HepG2 (cell line): ENCODE measurements at regions not wholly inside any gene's neighbourhood (a gene's known extent, or its start where the extent isn't known, plus 50 kb on each side); places are given as distances from the start of the nearest gene placed in this dataset.

Experiments
- FOSL2 ChIP-seq: sonication (generic); formaldehyde crosslinking; IDR thresholded peaks from 2 replicates; pipeline ENCODE4 v1.4.0; 2020; ENCODE audit warnings: missing genetic modification reagents
- FOXP1 ChIP-seq, 2 experiments: fragments of 450-650 bp in 1 of 2; IDR thresholded peaks; 2 replicates each; pipeline ENCODE4 v1.6.1; 2017 to 2018; ENCODE audit warnings: antibody characterized with exemption in 1 of 2
- MAFF ChIP-seq: IDR thresholded peaks from 2 replicates; pipeline ENCODE4 v1.6.1; 2011; ENCODE audit warnings: low read depth, low read length, improper control_type of control experiment
- RARA ChIP-seq: IDR thresholded peaks from 2 replicates; pipeline ENCODE4 v1.6.1; 2016; ENCODE audit warnings: missing genetic modification reagents, missing compliant biosample characterization
- SKI ChIP-seq: fragments of 450-650 bp; IDR thresholded peaks from one replicate; pipeline ENCODE4 v1.6.1; 2018; ENCODE audit warnings: mild to moderate bottlenecking; ENCODE audit not compliant: partially characterized antibody
- ZNF24 ChIP-seq: fragments of 450-650 bp; IDR thresholded peaks from 2 replicates; pipeline ENCODE4 v1.6.1; 2017; ENCODE audit warnings: antibody characterized with exemption, mild to moderate bottlenecking
- ZNF510 ChIP-seq: sonication (generic); formaldehyde crosslinking; IDR thresholded peaks from 2 replicates; pipeline ENCODE4 v1.4.0; 2020; ENCODE audit warnings: low read depth, mild to moderate bottlenecking, missing genetic modification reagents
- ZNF878 ChIP-seq: sonication (generic); formaldehyde crosslinking; IDR thresholded peaks from 2 replicates; pipeline ENCODE4 v1.8.1; 2023; ENCODE audit warnings: mild to moderate bottlenecking, missing genetic modification reagents, moderate library complexity
- TF ChIP-seq, protein P1 (sequence below): sonication (generic); formaldehyde crosslinking; conservative IDR thresholded peaks from 2 replicates; pipeline ENCODE4 v1.4.0; 2020; ENCODE audit warnings: mild to moderate bottlenecking, missing genetic modification reagents, moderate library complexity
- TF ChIP-seq, protein P2 (sequence below): sonication (generic); IDR thresholded peaks from 2 replicates; pipeline ENCODE4 v1.6.1; 2016; ENCODE audit warnings: low read depth, borderline replicate concordance
- TF ChIP-seq, protein P3 (sequence below): sonication (generic); formaldehyde crosslinking; IDR thresholded peaks from 2 replicates; pipeline ENCODE4 v1.5.1; 2020; ENCODE audit warnings: missing genetic modification reagents, mild to moderate bottlenecking, borderline replicate concordance
- TF ChIP-seq, protein P4 (sequence below): fragments of 450-650 bp; IDR thresholded peaks from 2 replicates; pipeline ENCODE4 v1.6.1; 2016
- TF ChIP-seq, protein P5 (sequence below): sonication (generic); formaldehyde crosslinking; IDR thresholded peaks from 2 replicates; pipeline ENCODE4 v1.5.1; 2020; ENCODE audit warnings: mild to moderate bottlenecking, missing genetic modification reagents, borderline replicate concordance

DNA sequence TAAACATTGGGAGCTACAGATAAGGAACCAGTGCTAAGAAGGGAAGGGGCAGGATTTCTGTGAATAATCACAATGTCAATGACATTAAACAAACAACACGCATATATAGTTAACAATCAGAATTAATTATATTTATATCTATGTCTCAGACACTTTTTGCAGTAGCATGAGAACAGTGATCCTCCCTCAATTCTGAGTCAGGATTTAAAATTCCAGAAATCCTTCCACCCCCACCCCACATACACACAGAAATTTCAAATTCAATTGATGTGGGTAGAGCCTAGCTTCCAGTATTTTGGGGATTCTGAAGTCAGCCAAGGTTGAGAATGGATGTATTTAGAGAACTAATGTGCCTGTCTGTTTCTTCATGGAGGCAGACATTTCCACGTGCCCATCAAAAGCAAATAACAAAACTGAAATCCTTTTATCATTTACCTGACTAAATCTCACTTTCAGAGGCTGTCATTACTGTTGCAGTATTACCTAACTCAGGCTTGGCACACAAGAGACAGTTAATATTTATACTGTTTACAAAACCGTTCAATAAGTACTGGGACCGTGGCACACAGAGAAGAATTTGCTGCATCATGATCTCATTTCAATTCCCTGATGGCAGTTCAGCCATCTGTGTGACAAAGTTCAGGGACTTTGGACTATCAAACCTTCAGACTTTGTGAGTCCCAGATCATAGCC lies 116.6 kb upstream of the PALS2 start (continued):
- TF ChIP-seq, protein P1, sequence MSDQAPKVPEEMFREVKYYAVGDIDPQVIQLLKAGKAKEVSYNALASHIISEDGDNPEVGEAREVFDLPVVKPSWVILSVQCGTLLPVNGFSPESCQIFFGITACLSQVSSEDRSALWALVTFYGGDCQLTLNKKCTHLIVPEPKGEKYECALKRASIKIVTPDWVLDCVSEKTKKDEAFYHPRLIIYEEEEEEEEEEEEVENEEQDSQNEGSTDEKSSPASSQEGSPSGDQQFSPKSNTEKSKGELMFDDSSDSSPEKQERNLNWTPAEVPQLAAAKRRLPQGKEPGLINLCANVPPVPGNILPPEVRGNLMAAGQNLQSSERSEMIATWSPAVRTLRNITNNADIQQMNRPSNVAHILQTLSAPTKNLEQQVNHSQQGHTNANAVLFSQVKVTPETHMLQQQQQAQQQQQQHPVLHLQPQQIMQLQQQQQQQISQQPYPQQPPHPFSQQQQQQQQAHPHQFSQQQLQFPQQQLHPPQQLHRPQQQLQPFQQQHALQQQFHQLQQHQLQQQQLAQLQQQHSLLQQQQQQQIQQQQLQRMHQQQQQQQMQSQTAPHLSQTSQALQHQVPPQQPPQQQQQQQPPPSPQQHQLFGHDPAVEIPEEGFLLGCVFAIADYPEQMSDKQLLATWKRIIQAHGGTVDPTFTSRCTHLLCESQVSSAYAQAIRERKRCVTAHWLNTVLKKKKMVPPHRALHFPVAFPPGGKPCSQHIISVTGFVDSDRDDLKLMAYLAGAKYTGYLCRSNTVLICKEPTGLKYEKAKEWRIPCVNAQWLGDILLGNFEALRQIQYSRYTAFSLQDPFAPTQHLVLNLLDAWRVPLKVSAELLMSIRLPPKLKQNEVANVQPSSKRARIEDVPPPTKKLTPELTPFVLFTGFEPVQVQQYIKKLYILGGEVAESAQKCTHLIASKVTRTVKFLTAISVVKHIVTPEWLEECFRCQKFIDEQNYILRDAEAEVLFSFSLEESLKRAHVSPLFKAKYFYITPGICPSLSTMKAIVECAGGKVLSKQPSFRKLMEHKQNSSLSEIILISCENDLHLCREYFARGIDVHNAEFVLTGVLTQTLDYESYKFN = peak; percentile 40; the same call in 1 of the 2 replicates
- TF ChIP-seq RARA = peak; percentile 36; the same call in 1 of the 2 replicates
- TF ChIP-seq, protein P2, sequence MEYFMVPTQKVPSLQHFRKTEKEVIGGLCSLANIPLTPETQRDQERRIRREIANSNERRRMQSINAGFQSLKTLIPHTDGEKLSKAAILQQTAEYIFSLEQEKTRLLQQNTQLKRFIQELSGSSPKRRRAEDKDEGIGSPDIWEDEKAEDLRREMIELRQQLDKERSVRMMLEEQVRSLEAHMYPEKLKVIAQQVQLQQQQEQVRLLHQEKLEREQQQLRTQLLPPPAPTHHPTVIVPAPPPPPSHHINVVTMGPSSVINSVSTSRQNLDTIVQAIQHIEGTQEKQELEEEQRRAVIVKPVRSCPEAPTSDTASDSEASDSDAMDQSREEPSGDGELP = 0 out of 2 replicates have a peak, but pooled peaks have one; percentile 11
- TF ChIP-seq, protein P3, sequence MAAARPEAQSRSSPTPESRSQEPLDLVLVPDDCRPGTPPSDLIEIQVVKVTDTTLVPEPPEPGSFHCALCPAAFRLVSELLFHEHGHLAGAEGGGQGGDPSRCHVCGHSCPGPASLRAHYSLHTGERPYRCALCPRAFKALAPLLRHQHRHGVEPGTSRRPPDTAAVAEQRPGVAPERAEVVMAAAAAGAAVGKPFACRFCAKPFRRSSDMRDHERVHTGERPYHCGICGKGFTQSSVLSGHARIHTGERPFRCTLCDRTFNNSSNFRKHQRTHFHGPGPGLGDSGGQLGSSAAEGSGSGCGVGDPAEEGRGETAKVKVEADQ = no peak
- TF ChIP-seq FOSL2 (CRISPR knock-in tag) = 0 out of 2 replicates have a peak, but pooled peaks have one; percentile 16
- TF ChIP-seq ZNF510 = no peak
- no peak for TF ChIP-seq ZNF24
- peak; percentile 59 for TF ChIP-seq MAFF
- peak; percentile 36 for TF ChIP-seq SKI
- TF ChIP-seq, protein P4, sequence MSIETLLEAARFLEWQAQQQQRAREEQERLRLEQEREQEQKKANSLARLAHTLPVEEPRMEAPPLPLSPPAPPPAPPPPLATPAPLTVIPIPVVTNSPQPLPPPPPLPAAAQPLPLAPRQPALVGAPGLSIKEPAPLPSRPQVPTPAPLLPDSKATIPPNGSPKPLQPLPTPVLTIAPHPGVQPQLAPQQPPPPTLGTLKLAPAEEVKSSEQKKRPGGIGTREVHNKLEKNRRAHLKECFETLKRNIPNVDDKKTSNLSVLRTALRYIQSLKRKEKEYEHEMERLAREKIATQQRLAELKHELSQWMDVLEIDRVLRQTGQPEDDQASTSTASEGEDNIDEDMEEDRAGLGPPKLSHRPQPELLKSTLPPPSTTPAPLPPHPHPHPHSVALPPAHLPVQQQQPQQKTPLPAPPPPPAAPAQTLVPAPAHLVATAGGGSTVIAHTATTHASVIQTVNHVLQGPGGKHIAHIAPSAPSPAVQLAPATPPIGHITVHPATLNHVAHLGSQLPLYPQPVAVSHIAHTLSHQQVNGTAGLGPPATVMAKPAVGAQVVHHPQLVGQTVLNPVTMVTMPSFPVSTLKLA = no peak
- TF ChIP-seq FOXP1 (IDR thresholded peaks at IDR 0.05) = no peak
- TF ChIP-seq FOXP1 (CRISPR knock-in tag; IDR thresholded peaks at IDR 0.05) = peak; percentile 74
- TF ChIP-seq, protein P5, sequence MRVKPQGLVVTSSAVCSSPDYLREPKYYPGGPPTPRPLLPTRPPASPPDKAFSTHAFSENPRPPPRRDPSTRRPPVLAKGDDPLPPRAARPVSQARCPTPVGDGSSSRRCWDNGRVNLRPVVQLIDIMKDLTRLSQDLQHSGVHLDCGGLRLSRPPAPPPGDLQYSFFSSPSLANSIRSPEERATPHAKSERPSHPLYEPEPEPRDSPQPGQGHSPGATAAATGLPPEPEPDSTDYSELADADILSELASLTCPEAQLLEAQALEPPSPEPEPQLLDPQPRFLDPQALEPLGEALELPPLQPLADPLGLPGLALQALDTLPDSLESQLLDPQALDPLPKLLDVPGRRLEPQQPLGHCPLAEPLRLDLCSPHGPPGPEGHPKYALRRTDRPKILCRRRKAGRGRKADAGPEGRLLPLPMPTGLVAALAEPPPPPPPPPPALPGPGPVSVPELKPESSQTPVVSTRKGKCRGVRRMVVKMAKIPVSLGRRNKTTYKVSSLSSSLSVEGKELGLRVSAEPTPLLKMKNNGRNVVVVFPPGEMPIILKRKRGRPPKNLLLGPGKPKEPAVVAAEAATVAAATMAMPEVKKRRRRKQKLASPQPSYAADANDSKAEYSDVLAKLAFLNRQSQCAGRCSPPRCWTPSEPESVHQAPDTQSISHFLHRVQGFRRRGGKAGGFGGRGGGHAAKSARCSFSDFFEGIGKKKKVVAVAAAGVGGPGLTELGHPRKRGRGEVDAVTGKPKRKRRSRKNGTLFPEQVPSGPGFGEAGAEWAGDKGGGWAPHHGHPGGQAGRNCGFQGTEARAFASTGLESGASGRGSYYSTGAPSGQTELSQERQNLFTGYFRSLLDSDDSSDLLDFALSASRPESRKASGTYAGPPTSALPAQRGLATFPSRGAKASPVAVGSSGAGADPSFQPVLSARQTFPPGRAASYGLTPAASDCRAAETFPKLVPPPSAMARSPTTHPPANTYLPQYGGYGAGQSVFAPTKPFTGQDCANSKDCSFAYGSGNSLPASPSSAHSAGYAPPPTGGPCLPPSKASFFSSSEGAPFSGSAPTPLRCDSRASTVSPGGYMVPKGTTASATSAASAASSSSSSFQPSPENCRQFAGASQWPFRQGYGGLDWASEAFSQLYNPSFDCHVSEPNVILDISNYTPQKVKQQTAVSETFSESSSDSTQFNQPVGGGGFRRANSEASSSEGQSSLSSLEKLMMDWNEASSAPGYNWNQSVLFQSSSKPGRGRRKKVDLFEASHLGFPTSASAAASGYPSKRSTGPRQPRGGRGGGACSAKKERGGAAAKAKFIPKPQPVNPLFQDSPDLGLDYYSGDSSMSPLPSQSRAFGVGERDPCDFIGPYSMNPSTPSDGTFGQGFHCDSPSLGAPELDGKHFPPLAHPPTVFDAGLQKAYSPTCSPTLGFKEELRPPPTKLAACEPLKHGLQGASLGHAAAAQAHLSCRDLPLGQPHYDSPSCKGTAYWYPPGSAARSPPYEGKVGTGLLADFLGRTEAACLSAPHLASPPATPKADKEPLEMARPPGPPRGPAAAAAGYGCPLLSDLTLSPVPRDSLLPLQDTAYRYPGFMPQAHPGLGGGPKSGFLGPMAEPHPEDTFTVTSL (CRISPR knock-in tag) = 0 out of 2 replicates have a peak, but pooled peaks have one; percentile 37
- no peak for TF ChIP-seq ZNF878
- TF ChIP-seq, all 625 proteins: peak for 32
